Cardiac fibroblast (primary cell): ENCODE measurements at regions not wholly inside any gene's neighbourhood (a gene's known extent, or its start where the extent isn't known, plus 50 kb on each side); places are given as distances from the start of the nearest gene placed in this dataset.

Source experiments
- DNase-seq, 2 donors: peaks; one replicate each; pipeline versions ENCODE4 v3.0.0 to v3.0.0-alpha.2; 2010; ENCODE audit warnings: low read depth in 2 of 2
- H3K4me3 ChIP-seq, 2 donors: replicated peaks in 1 of 2; 1 replicate in 1 of 2; 2 replicates in 1 of 2; pipeline ENCODE4 v1.5.1; 2011; ENCODE audit warnings: low read depth in 2 of 2, low read length in 2 of 2, mild to moderate bottlenecking in 2 of 2, moderate library complexity in 1 of 2
- TF ChIP-seq, protein P1 (sequence below): IDR thresholded peaks from one replicate; pipeline ENCODE4 v1.5.1; 2011; ENCODE audit warnings: low read depth, mild to moderate bottlenecking, low read length, inconsistent platforms

DNA sequence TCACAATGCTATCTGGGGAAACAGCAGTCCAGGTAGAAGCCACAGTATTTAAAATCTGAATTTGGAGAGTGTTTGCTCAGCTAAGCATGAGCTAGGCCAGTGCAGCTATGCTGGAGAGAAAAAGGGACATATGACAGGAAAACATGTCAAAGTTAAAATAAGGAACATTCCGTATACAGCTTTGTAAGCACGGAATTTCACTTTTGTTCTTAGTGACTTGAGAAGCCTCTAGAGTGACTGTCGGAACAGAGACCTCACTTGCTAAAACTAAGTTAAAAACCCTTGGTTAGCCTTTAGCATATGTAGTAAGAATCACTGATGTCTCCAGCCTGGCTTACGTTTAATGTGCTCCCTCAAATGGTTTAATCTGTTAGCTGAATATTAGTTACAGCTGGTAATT is 661.7 kb downstream of the KCNT2 start:
- no peak for DNase-seq
- no peak overlapping the region for H3K4me3 ChIP-seq
- TF ChIP-seq, protein P1, sequence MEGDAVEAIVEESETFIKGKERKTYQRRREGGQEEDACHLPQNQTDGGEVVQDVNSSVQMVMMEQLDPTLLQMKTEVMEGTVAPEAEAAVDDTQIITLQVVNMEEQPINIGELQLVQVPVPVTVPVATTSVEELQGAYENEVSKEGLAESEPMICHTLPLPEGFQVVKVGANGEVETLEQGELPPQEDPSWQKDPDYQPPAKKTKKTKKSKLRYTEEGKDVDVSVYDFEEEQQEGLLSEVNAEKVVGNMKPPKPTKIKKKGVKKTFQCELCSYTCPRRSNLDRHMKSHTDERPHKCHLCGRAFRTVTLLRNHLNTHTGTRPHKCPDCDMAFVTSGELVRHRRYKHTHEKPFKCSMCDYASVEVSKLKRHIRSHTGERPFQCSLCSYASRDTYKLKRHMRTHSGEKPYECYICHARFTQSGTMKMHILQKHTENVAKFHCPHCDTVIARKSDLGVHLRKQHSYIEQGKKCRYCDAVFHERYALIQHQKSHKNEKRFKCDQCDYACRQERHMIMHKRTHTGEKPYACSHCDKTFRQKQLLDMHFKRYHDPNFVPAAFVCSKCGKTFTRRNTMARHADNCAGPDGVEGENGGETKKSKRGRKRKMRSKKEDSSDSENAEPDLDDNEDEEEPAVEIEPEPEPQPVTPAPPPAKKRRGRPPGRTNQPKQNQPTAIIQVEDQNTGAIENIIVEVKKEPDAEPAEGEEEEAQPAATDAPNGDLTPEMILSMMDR, result no peak

DNA sequence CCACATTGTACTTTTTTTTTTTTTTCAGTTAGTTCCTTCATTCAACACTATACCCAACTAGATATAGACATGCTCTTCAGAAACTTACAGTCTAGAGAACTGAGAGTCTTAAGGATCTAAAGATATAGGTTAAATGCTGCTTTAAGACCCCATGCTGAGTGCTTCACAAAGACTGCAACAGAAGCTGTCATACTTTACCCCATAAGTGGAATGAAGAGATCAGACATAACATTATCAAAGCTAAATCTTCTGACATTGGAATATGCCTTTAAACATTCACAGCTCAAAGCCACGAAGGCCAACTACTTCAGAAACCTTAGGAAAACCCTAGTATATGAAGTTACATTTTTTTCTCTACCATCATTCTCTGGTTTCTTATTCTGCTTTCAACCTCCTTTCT is 666.4 kb downstream of the KCNT2 start:
- TF ChIP-seq, protein P1, result no peak
- DNase-seq, result no peak
- no peak overlapping the region for H3K4me3 ChIP-seq

DNA sequence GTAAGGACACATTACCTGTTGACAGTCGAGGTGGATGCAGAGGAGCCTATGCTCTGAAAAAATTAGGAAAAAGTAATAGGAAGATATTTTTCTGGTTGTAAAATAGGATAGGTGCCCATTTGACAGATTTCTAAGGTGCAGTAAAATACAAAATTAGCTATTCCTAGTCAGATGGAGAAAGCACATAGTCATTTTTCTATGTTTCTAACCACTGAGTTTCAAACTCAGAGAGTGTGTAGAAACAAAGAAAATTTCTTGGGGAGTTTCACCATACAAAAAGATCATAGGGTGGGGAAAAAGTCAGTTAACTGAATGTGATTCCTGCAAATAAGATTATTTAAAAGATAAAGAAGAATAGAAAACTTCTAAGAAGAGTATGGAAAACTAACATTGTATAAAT is 666.9 kb downstream of the KCNT2 start:
- TF ChIP-seq, protein P1, result no peak
- DNase-seq, result no peak
- H3K4me3 ChIP-seq, result no peak overlapping the region

DNA sequence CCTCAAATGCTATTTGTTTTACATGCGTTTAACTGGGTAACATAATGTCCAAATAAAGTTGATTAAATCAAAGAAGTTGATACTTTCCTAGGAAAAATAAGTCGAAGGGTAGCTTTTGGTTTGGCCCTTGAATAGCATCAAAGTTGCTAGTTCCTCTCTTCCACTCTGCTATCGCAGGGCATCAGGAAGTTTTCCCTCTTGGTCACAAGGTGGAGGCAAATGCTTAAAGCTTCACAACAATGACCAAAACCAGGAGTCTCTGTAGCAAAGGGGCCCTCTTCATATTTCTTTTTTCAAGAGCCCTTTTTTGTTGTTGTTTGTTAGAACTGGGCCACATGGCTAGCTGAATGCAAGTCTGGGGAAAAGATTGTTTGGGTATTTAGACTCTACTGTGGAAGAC is 668.4 kb downstream of the KCNT2 start:
- no peak overlapping the region for H3K4me3 ChIP-seq
- TF ChIP-seq, protein P1, result no peak
- peak in 1 of 2 donors; percentile 1 for DNase-seq

DNA sequence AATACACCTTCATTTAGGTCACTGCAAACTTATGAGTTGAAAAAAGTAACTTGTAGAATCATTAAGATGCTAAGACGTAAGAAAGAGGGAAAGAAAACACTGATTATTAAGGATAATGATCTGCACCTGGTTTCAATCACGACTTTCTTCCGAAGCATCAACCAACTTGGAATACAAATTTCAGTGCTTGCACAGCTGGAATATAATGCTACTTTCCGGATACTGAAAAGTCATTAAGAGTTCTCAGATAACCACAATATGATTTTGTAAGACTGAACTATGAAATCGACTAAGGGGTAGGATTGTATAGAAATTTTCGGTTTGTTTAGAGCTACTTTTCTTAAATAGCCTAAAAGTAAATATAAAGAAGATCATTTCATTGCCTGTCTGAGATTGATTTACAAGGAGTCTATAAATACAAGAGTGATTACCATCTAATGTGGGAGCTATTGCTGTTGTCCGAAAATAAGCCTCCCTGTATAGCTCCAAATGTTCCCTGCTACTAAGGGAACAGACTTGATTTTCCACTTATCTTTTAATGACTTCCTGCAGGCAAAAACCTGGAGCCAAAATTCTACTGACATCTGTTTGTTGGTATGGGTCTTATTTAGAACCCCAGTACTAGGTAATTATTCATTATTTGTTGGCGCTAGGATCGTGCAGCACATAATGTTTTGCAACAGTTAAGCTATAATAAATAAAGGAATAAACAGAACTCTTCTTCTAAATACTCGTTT is 673.3 kb downstream of the KCNT2 start:
- no peak for DNase-seq
- no peak overlapping the region for H3K4me3 ChIP-seq
- TF ChIP-seq, protein P1, result no peak

DNA sequence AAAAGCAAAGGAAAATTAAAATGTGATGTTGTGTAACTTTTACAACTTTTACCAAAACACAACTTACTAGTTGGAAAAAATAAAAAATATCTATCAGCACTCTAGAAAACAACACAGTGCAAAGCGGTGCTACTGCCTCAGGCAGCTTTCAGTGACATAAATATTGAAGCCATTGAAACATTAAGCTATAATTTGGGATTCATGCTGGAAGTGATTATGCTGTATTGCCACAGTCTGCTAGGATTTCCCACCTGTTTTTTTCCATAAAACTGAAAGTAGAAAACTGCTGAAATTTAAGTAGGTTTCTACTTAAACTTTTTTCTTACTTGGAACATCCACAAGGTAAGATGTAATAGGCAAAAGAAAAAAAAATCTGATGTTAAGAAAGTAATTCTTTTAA is 674.4 kb downstream of the KCNT2 start:
- DNase-seq, result no peak
- TF ChIP-seq, protein P1, result no peak

DNA sequence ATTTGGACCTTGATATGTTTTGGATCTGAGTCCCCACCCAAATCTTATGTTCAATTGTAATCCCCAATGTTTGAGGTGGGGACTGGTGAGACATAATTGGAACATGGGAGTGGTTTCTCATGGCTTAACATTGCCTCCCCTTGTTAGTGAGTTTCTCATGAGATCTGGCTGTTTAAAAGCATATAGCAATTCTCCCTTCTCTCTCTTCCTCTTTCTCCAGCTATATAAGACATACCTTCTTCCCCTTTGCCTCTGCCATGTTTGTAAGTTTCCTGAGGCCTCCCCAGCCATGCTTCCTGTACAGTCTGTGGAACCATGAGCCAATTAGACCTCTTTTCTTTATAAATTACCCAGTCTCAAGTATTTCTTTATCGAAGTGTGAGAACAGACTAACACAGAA is 692.4 kb downstream of the KCNT2 start:
- DNase-seq, result no peak
- TF ChIP-seq, protein P1, result no peak

More for the DNA sequence above, 674.4 kb downstream of the KCNT2 start:
- no peak overlapping the region for H3K4me3 ChIP-seq

More for the DNA sequence above, 692.4 kb downstream of the KCNT2 start:
- H3K4me3 ChIP-seq, result no peak overlapping the region
